NCI-H748 (cell line): ENCODE measurements at regions not wholly inside any gene's neighbourhood (a gene's known extent, or its start where the extent isn't known, plus 50 kb on each side); places are given as distances from the start of the nearest gene placed in this dataset.
"Not testable (repeated sequence)": the region's sequence is repeated elsewhere in the genome, so short reads cannot be mapped to it uniquely, and the experiment has no call there.

ENCODE experiments used
- DNase-seq: peaks from one replicate; lab custom pipeline; 2025; ENCODE audit not compliant: unreplicated experiment; lab: John Stamatoyannopoulos, UW

DNA sequence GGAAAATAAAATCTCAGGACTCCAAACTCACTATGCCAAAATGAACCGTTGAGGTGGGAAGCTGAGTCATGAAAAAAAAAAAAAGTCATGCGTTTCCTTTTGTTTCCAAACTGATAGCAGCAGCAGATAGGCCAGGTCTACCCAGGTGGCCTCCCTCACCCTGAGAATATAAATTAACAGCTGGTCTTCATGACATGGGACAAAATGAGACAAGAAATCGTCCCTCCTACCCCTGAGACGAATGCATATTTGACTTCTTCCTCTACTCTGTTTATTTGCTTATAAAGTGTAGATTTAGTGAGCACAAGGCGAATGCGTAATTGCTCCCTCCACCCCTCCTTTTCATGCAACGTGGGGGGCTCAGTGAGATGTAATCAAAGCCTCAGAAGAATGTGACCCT lies 204.3 kb downstream of the TMEM121 start:
- not testable (repeated sequence) for DNase-seq

DNA sequence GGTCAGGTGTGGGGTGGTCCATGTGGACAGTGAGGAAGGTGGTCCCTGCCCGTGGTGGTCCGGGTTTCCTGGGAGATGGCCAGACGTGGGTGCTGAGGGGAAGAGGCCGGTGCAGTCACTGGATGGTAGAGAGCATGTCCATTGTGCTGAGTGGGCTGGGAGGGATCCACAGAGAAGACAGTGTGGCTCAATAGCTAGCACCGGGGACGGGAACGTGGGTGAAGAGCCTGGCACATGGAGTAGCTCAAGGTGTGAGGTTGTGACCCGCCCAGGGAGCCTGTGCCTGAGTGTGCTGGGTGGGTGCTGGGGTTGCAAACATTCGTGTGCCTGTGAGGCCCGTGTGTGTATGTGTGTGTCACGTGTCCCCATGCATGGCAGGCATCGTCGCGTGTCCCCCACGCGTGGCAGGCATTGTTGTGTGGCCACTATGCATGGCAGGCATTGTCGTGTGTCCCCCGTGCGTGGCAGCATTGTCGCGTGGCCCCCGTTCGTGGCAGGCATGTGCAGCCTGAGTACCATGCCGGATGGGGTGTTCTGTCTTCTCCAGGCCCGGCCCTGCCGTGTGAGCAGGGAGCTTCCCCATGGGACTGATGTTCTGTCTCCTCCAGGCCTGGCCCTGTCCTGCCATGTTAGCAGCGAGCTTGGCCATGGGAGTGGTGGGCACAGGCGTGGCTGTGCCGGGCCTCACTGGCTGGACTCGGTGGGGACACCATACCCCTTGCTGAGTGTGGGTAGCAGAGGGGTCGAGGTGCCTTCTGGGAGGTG lies 205.0 kb downstream of the TMEM121 start:
- DNase-seq: not testable (repeated sequence)

GRCh38 chr14:105733081-105734065 lies 207.0 kb downstream of the TMEM121 start:
- DNase-seq: no peak

- not testable (repeated sequence) for DNase-seq
These were observed 207.9 kb downstream of the TMEM121 start for GRCh38 chr14:105734241-105734640.

DNA sequence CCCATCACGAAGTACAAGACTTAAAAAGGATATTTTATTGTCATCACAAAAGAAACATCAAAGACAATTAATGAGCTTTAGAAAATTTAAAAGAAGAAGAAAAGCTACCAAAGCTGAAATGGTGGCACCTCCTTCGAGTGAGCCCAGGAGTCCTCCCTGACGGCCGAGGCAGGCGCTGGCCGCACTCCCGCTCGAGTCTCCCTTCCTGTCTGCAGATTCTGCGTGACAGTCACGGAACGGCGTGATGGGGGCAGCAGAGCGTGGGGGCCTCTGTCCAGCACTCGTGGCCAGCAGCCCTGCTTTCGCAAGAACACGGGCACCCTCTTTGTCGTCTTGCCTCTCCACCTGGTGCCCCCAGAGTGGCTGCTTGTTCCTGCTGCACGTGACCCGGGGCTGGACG lies 209.9 kb downstream of the TMEM121 start:
- DNase-seq: not testable (repeated sequence)

DNA sequence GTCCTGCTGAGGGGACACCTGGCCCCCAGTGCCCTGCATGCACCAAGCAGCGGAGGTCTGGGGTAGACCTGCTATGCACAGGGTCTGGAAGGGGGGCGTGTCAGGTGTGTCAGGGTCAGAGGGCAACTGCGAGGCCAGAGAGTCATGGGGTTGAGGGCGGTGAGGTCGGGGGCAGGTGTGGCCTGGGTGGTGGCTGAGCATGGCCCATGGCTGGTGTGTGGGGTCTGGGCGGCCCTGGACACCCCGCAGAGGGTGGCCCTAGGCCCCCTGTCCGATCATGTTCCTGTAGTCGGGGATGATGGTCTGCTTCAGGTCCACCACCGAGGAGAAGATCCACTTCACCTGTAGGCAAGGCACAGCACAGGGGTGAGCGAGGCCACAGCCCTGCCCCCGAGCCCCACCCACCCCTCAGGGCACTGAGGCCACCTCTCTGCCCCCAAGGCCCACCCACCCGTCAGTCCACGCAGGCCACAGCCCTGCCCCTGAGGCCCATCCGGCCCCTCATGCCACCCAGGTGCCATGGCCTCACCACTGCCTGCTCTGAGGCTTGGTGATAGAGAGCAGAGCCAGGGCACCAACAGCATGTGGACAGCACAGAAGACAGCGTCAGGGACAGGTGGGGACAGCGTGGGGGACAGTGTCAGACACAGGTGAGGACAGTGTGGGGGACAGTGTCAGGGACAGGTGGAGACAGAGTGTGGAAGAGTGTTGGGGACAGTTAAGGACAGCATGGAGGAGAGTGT lies 211.3 kb downstream of the TMEM121 start:
- DNase-seq: no peak

GRCh38 chr14:105738638-105739037 lies 212.3 kb downstream of the TMEM121 start:
- DNase-seq: no peak

GRCh38 chr14:105739331-105740102 lies 213.1 kb downstream of the TMEM121 start:
- no peak for DNase-seq

DNA sequence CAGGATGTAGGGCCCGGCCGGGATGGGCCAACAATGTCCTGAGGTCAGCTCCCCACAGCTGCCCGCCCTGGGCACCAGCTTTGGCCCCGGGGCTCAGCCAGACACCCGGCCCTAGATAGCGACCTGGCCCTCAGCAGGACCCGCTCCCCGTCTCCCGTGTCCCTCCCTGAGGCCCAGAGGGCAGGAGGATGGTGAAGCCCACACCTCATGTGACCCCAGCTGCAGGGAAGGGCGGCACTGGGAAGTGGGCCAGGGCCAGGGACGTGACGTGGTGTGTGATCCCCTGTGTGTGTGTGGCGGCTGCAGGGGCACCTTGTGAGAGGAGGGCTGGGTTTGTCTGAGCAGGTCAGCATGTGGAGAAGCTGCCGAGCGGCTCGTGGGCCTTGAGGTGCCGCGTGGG lies 213.9 kb downstream of the TMEM121 start:
- not testable (repeated sequence) for DNase-seq

GRCh38 chr14:105740961-105741360 lies 214.6 kb downstream of the TMEM121 start:
- DNase-seq: not testable (repeated sequence)

GRCh38 chr14:105741707-105742530 lies 215.5 kb downstream of the TMEM121 start:
- DNase-seq: not testable (repeated sequence)

DNA sequence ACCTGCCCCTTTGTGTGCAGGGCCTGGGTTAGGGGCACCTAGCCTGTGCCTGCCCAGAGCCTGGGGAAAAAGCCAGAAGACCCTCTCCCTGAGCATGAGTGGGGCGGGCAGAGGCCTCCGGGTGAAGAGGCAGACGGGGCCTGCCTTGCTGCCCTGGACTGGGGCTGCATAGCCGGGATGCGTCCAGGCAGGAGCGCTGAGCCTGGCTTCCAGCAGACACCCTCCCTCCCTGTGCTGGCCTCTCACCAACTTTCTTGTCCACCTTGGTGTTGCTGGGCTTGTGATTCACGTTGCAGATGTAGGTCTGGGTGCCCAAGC lies 216.1 kb downstream of the TMEM121 start:
- no peak for DNase-seq

DNA sequence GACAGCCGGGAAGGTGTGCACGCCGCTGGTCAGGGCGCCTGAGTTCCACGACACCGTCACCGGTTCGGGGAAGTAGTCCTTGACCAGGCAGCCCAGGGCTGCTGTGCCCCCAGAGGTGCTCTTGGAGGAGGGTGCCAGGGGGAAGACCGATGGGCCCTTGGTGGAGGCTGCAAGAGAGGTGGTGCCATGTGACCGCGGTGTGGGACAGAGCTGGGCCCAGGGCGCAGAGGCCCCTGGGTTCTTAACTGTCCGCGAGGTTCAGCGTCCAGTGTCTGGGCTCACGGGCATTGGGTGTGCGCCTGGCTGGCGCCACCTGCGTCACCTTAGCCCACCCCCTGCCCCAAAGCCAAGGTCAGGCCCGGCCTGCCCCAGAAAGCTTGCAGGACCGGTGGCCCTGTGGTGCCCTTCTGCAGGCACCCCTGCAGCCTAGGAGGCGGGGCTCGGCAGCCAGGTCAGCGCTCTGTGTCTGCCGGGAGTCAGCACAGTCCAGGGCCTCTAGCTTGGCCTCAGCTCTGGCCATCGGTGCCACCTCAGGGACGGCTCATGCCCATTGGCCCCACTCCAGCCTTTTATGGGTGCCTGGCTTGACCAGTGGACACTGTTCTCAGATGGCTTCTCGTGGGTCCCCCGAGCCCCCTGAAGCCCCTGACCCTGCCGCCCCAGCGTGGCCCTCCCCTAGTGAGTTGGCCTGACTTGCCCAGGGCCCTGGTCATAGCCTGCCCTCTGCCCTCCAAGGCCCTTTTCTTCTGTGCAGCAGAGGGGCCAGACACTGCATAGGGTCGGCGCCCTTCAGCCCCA lies 216.7 kb downstream of the TMEM121 start:
- not testable (repeated sequence) for DNase-seq

GRCh38 chr14:105744213-105744787 lies 217.9 kb downstream of the TMEM121 start:
- not testable (repeated sequence) for DNase-seq

DNA sequence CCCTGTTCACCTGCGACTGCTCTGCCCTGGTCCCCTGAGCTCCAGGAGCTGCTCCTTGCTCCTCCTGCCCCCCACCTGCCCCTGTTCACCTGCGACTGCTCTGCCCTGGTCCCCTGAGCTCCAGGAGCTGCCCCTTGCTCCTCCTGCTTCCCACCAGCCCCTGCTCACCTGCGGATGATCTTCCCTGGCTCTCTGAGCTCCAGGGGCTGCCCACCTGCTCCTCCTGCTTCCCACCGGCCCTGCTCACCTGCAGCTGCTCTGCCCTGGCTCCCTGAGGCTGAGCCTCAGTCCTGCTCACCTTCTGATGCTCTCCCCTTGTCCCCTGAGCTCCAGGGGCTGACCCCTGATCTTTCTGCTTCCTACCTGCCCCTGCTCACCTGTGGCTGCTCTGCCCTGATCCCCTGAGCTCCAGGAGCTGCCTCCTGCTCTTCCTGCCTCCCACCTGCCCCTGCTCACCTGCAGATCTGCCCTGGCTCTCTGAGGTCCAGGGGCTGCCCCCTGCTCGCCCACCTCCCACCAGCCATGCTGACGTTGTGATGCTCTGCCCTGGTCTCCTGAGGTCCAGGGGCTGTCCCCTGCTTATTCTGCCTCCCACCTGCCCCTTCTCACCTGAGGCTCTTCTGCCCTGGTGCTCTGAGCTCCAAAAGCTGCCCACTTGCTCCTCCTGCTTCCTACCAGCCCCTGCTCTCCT lies 219.2 kb downstream of the TMEM121 start:
- no peak for DNase-seq

DNA sequence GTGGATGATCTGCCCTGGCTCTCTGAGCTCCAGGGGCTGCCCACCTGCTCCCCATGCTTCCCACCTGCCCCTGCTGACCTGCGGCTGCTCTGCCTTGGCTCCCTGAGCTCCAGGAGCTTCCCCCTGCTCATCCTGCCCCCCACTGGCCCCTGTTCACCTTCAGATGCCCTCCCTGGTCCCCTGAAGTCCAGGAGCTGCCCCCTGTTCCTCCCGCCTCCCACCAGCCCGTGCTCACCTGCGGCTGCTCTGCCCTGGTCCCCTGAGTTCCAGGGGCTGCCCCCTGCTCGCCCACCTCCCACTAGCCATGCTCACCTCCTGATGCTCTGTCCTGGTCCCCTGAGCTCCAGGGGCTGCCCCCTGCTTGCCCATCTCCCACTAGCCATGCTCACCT lies 219.7 kb downstream of the TMEM121 start:
- DNase-seq: no peak

GRCh38 chr14:105746800-105747502 lies 220.6 kb downstream of the TMEM121 start:
- not testable (repeated sequence) for DNase-seq
